HG02798 (cell line): ENCODE measurements at regions not wholly inside any gene's neighbourhood (a gene's known extent, or its start where the extent isn't known, plus 50 kb on each side); places are given as distances from the start of the nearest gene placed in this dataset.
"Not testable (repeated sequence)": the region's sequence is repeated elsewhere in the genome, so short reads cannot be mapped to it uniquely, and the experiment has no call there.

Experiments
- ATAC-seq: cut with Tn5 transposase; IDR thresholded peaks from one replicate; pipeline ENCODE4 v1.9.1; 2021; ENCODE audit warnings: mild to moderate bottlenecking; ENCODE audit not compliant: unreplicated experiment, poor library complexity

DNA sequence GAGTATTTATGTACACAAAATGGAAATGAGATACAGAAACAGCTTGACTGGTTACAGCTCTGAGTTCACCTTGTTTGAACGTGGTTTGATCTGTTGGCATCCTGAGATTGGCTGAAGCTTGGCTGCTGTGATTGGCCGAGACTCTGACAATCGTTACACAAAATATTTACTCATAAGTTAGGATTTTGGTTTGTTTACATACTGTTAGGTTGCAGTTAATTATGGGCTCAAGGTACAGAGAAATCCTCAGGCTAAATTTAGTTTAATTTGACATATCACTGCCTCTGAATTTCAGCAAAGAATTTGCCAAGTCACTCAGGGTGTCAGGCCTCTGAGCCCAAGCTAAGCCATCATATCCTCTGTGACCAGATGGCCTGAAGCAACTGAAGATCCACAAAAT is 227.3 kb downstream of the COPRS start:
- ATAC-seq, result no peak

DNA sequence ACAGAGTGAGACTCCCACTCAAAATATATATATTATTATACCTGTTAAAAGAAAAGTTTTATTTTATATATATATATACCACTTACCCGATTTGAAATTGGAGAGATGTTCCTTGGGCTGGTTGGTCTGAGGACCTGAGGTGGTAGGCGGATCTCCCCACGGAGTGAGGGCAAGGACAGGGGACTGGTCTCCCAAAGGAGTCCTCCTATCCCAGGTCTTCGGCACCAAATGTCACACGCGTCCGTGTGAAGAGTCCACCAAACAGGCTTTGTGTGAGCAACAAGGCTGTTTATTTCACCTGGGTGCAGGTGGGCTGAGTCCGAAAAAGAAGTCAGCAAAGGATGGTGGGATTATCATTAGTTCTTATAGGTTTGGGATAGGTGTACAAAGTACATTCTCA is 228.2 kb downstream of the COPRS start:
- not testable (repeated sequence) for ATAC-seq

- ATAC-seq, result no peak
Observed at GRCh38 chr17:31629696-31630470, 229.2 kb downstream of the COPRS start.

- no peak for ATAC-seq
Observed at GRCh38 chr17:31627960-31628359, 231.1 kb downstream of the COPRS start.

DNA sequence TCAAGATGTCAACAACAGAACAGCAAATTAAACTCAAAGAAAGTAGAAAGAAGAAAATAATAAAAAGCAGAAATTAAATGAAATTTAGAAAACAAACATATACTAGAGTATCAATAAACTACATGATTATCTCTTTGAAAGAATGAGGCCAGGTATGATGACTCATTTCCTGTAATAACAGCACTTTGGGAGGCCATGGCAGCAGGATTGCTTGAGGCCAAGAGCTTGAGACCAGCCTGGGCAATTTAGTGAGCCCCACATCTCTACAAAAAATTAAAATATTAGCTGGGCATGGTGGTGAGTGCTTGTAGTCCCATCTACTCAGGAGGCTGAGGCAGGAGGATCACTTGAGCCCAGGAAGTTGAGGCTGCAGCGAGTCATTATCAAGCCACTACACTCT is 232.5 kb downstream of the RAB11FIP4 start:
- ATAC-seq, result no peak

DNA sequence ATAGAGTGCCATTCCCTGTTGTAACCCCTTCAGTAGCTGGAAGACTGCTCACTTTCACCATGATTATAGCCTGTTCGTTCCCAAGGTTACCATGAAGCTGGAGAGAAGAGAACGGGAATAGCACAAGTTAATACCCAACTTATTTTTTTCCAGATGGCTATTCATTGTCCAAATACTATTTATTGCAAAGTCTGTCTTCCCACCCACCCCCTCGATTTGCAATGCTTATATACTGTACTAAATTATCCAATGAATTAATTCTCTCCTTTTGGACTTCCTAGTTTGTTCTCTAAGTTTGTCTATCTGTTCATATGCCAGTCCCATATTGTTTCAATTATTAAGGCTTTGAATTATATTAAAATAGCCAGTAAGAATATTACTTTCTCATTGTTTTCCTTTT is 231.0 kb downstream of the RAB11FIP4 start:
- ATAC-seq, result no peak

GRCh38 chr17:31621566-31621965 is 230.1 kb downstream of the RAB11FIP4 start:
- ATAC-seq, result no peak

- not testable (repeated sequence) for ATAC-seq
Observed at GRCh38 chr17:31611053-31611452, 219.6 kb downstream of the RAB11FIP4 start.

DNA sequence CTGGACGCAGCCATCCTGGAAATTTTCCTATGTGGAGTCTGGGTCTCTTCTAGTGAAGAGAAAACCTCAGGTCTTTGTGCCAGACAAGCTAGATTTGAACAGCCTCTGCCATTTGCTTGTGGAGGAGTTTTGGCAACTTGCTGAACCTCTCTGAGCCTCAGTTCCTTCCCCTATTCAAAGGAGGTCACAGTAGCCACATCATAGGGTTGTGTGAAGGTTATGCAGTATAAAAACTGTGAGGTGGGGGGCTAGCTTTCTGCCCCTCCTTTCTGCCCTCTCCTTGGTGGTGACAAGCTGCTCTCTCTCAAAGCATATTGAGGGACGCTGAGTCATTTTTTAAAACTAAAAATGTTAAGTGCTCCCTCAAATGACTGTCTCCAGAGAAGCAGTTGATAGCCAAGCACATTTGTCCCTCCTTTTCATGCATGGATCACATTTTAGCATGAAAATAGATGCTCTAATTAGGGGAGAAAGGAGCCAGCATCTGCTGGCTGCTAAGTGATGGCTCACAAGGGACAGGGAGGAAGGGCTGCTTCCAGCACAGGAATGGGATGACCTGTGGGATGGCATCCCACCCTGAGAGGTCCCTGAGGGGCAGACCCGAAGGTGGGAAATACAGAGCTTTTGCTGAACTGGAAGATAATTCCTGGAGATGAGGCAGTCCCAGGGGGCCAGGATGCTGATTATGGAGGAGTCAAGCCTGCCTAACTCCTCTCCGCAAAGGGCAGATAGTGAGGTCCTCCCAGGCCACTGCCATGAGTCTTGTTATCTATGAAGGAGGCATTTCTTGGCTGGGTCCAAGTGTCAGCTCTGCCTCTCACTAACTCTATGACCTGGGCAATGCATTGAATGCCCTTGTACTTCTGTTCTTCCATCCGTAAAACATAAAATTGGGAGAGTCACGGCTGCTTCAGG is 218.8 kb downstream of the RAB11FIP4 start:
- no peak for ATAC-seq

- no peak for ATAC-seq
Observed at GRCh38 chr17:31609331-31609730, 217.9 kb downstream of the RAB11FIP4 start.

DNA sequence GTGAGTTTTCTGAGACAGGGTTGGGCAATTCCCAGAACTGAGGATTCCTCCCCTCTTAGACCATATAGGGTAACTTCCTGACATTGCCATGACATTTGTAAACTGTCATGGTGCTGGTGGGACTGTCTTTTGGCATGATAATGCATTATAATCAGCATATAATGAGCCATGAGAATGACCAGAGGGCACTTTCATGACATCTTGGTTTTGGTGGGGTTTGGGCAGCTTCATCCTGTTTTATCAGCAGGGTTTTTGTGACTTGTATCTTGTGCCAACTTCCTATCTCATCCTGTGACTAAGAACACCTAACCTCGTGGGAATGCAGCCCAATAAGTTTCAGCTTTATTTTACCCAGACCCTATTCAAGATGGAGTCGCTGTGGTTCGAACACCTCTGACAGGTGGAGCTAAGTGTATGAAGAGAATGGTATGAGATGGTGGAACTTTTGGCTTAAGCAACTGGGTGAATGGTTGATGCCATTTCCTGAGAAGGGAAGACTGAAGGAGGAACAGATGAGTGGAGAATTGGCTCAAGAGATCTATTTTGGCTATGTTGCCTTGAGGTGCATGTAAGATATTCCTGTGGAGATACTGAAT is 217.3 kb downstream of the RAB11FIP4 start:
- ATAC-seq, result no peak

GRCh38 chr17:31605761-31606160 is 214.3 kb downstream of the RAB11FIP4 start:
- no peak for ATAC-seq

DNA sequence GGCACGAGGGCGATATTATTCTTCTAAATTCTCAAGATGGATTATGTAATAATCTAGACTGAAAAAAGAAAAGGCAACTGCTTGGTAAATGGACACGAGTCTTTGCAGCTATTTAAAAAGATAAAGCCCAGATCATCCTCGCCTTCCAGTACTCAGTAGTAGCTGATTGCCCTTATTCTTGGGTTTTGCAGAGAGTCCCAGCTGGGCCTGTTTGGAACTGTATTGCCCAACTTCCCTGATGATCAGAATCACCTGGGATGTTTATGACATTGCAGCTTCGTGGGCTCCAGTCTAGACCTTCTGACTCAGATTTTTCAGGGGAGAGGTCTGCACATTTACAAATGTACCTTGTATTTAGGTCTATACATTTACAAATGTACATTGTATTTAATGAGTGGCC is 213.5 kb downstream of the RAB11FIP4 start:
- no peak for ATAC-seq

DNA sequence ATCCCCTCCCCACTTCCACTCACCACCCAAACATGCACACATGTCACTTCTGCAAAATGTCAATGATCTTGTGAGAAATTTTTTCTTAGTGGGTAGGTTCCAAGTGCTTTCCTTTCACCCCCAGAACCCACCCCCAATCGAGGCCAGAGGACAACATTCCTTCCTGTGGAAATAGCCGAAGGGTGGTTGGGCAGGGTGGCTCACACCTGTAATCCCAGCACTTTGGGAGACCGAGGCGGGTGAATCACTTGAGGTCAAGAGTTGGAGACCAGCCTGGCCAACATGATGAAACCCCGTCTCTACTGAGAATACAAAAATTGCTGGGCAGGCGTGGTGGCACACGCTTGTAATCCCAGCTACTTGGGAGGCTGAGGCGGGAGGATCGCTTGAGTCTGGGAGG is 208.7 kb downstream of the RAB11FIP4 start:
- not testable (repeated sequence) for ATAC-seq

GRCh38 chr17:31598921-31599571 is 207.6 kb downstream of the RAB11FIP4 start:
- no peak for ATAC-seq

DNA sequence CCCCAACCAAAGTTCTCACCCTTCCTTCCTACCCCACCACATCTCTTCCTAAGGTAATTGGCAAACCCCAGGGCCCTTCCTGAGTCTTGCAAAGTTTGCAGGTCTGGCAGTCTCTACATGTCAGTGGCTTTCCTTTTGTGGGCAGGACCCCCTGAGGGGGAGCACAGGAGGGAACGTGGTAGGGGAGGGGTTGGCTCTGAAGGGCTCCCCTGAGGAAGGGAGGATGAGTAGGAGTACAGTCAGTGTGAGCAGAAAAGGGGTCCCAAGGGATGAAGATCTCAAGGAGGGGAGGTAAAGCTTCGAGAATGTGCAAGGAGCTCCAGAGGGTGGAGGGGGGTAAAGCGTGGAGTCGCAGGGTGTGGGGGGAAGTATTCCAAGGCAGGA is 206.9 kb downstream of the RAB11FIP4 start:
- no peak for ATAC-seq

GRCh38 chr17:31597646-31598398 is 206.3 kb downstream of the RAB11FIP4 start:
- ATAC-seq, result no peak

GRCh38 chr17:31596382-31597323 is 205.2 kb downstream of the RAB11FIP4 start:
- ATAC-seq, result peak; percentile 64
